ENCODE measurements at regions not wholly inside any gene's neighbourhood (a gene's known extent, or its start where the extent isn't known, plus 50 kb on each side); places are given as distances from the start of the nearest gene placed in this dataset.

GRCh38 chr11:122269824-122270223 is 153.8 kb upstream of the BLID start:
- no peak for DNase-seq
- Mint-ChIP-seq H3K36me3 (ENCODE audit: insufficient read depth, unreplicated experiment) (no peaks in the 10 kb centered on the region), H3K4me3 (ENCODE audit: low read depth, unreplicated experiment) (no peak overlapping the region), H3K27me3 (ENCODE audit: unreplicated experiment) (peaks cover 62% of the 10 kb centered on the region), H3K27ac (ENCODE audit: unreplicated experiment) (no peak overlapping the region), H3K4me1 (ENCODE audit: low read depth, unreplicated experiment) (no peaks in the 10 kb centered on the region), H3K9me3 (ENCODE audit: low read depth, unreplicated experiment) (no peaks in the 10 kb centered on the region)
- BruUV-seq (replicated peaks): no TSS peak
- intact Hi-C loops (cut with micrococcal nuclease; ENCODE audit: unreplicated experiment): no loop called here
- CTCF ChIA-PET: no interaction called here
- TF ChIP-seq, protein P1, sequence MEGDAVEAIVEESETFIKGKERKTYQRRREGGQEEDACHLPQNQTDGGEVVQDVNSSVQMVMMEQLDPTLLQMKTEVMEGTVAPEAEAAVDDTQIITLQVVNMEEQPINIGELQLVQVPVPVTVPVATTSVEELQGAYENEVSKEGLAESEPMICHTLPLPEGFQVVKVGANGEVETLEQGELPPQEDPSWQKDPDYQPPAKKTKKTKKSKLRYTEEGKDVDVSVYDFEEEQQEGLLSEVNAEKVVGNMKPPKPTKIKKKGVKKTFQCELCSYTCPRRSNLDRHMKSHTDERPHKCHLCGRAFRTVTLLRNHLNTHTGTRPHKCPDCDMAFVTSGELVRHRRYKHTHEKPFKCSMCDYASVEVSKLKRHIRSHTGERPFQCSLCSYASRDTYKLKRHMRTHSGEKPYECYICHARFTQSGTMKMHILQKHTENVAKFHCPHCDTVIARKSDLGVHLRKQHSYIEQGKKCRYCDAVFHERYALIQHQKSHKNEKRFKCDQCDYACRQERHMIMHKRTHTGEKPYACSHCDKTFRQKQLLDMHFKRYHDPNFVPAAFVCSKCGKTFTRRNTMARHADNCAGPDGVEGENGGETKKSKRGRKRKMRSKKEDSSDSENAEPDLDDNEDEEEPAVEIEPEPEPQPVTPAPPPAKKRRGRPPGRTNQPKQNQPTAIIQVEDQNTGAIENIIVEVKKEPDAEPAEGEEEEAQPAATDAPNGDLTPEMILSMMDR (IDR thresholded peaks at IDR 0.05; ENCODE audit: unreplicated experiment): no peak

GRCh38 chr11:122268601-122269130 is 152.7 kb upstream of the BLID start:
- Mint-ChIP-seq H3K4me1 (ENCODE audit: low read depth, unreplicated experiment) (no peaks in the 10 kb centered on the region), H3K9me3 (ENCODE audit: low read depth, unreplicated experiment) (no peaks in the 10 kb centered on the region), H3K4me3 (ENCODE audit: low read depth, unreplicated experiment) (no peak overlapping the region), H3K27me3 (ENCODE audit: unreplicated experiment) (peaks cover 64% of the 10 kb centered on the region), H3K27ac (ENCODE audit: unreplicated experiment) (no peak overlapping the region), H3K36me3 (ENCODE audit: insufficient read depth, unreplicated experiment) (no peaks in the 10 kb centered on the region)
- CTCF ChIA-PET: no interaction called here
- no peak for DNase-seq
- BruUV-seq (replicated peaks): no TSS peak
- TF ChIP-seq, protein P1 (IDR thresholded peaks at IDR 0.05; ENCODE audit: unreplicated experiment): no peak
- intact Hi-C loops (cut with micrococcal nuclease; ENCODE audit: unreplicated experiment): no loop called here

- H3K27ac Mint-ChIP-seq (ENCODE audit: unreplicated experiment): no peak overlapping the region
- DNase-seq: no peak
- no TSS peak for BruUV-seq (replicated peaks)
- no peaks in the 10 kb centered on the region for H3K4me1 Mint-ChIP-seq (ENCODE audit: low read depth, unreplicated experiment)
- TF ChIP-seq, protein P1 (IDR thresholded peaks at IDR 0.05; ENCODE audit: unreplicated experiment): no peak
- H3K9me3 Mint-ChIP-seq (ENCODE audit: low read depth, unreplicated experiment): no peaks in the 10 kb centered on the region
- no peak overlapping the region for H3K4me3 Mint-ChIP-seq (ENCODE audit: low read depth, unreplicated experiment)
- intact Hi-C loops (cut with micrococcal nuclease; ENCODE audit: unreplicated experiment): no loop called here
- CTCF ChIA-PET: no interaction called here
- H3K36me3 Mint-ChIP-seq (ENCODE audit: insufficient read depth, unreplicated experiment): no peaks in the 10 kb centered on the region
- peaks cover 55% of the 10 kb centered on the region for H3K27me3 Mint-ChIP-seq (ENCODE audit: unreplicated experiment)
Observed at GRCh38 chr11:122267602-122268001, 151.6 kb upstream of the BLID start.

DNA sequence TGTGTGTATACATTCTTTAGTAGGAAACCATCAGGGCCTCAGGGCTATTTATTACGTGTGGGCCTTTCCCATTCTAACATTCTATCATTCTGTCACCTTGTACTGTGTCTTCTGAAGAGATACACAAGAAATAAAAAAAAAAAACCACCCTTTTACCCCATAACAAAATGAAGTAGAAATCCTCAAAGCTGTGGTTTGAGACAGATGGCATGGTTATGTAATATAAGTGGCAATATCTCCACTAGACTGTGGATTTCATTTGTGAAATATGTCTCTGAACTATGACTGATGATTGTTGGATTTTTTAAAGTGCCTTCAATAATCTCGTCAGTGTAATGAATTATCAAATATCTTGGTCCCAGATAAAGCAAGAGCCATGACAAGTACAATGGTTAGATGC is 150.0 kb upstream of the BLID start:
- Mint-ChIP-seq H3K4me3 (ENCODE audit: low read depth, unreplicated experiment) (no peak overlapping the region), H3K9me3 (ENCODE audit: low read depth, unreplicated experiment) (no peaks in the 10 kb centered on the region), H3K4me1 (ENCODE audit: low read depth, unreplicated experiment) (no peaks in the 10 kb centered on the region), H3K36me3 (ENCODE audit: insufficient read depth, unreplicated experiment) (no peaks in the 10 kb centered on the region), H3K27me3 (ENCODE audit: unreplicated experiment) (peaks cover 56% of the 10 kb centered on the region), H3K27ac (ENCODE audit: unreplicated experiment) (no peak overlapping the region)
- intact Hi-C loops (cut with micrococcal nuclease; ENCODE audit: unreplicated experiment): no loop called here
- BruUV-seq (replicated peaks): no TSS peak
- CTCF ChIA-PET: no interaction called here
- TF ChIP-seq, protein P1 (IDR thresholded peaks at IDR 0.05; ENCODE audit: unreplicated experiment): no peak
- DNase-seq: no peak

Measured in Calu3 (cell line).